Putamen (tissue), 1 donor: ENCODE measurements at regions not wholly inside any gene's neighbourhood (a gene's known extent, or its start where the extent isn't known, plus 50 kb on each side); places are given as distances from the start of the nearest gene placed in this dataset.
"Not testable (repeated sequence)": the region's sequence is repeated elsewhere in the genome, so short reads cannot be mapped to it uniquely, and the experiment has no call there.

Experiments used
- DNase-seq: peaks from one replicate; pipeline ENCODE4 v3.0.0-alpha.2; 2016; ENCODE audit warnings: low spot score

GRCh38 chr4:129707949-129708348, 612.0 kb downstream of the C4orf33 start:
- DNase-seq, result no peak

- DNase-seq, result no peak
Observed at GRCh38 chr4:129708784-129709183, 612.8 kb downstream of the C4orf33 start.

- no peak for DNase-seq
Observed at GRCh38 chr4:129738175-129738574, 642.2 kb downstream of the C4orf33 start.

- no peak for DNase-seq
Observed at GRCh38 chr4:129747756-129748155, 651.8 kb downstream of the C4orf33 start.

- DNase-seq, result no peak
Observed at GRCh38 chr4:129748991-129749390, 653.0 kb downstream of the C4orf33 start.

- DNase-seq, result no peak
Observed at GRCh38 chr4:129751646-129752045, 655.7 kb downstream of the C4orf33 start.

GRCh38 chr4:129783596-129783995, 687.6 kb downstream of the C4orf33 start:
- no peak for DNase-seq

GRCh38 chr4:129788486-129788885, 692.5 kb downstream of the C4orf33 start:
- DNase-seq, result no peak

GRCh38 chr4:129804461-129804981, 708.6 kb downstream of the C4orf33 start:
- DNase-seq, result no peak

GRCh38 chr4:129806986-129807385, 711.0 kb downstream of the C4orf33 start:
- no peak for DNase-seq

GRCh38 chr4:129808242-129808641, 712.3 kb downstream of the C4orf33 start:
- no peak for DNase-seq

- DNase-seq, result no peak
Observed at GRCh38 chr4:129821073-129821472, 725.1 kb downstream of the C4orf33 start.

- DNase-seq, result no peak
Observed at GRCh38 chr4:129821963-129822362, 726.0 kb downstream of the C4orf33 start.

- no peak for DNase-seq
Observed at GRCh38 chr4:129822701-129823100, 726.7 kb downstream of the C4orf33 start.

- DNase-seq, result no peak
Observed at GRCh38 chr4:129823105-129823504, 727.2 kb downstream of the C4orf33 start.

- no peak for DNase-seq
Observed at GRCh38 chr4:129829373-129829772, 733.4 kb downstream of the C4orf33 start.

- DNase-seq, result no peak
Observed at GRCh38 chr4:129839687-129840086, 743.7 kb downstream of the C4orf33 start.

- no peak for DNase-seq
Observed at GRCh38 chr4:129842096-129842495, 746.1 kb downstream of the C4orf33 start.

- DNase-seq, result no peak
Observed at GRCh38 chr4:129852434-129852833, 756.5 kb downstream of the C4orf33 start.

- not testable (repeated sequence) for DNase-seq
Observed at GRCh38 chr4:129853685-129854467, 757.9 kb downstream of the C4orf33 start.

- DNase-seq, result no peak
Observed at GRCh38 chr4:129862461-129862860, 766.5 kb downstream of the C4orf33 start.

GRCh38 chr4:129863206-129863605, 767.3 kb downstream of the C4orf33 start:
- no peak for DNase-seq

- no peak for DNase-seq
Observed at GRCh38 chr4:129883996-129884395, 788.0 kb downstream of the C4orf33 start.

- no peak for DNase-seq
Observed at GRCh38 chr4:129897111-129897510, 801.2 kb downstream of the C4orf33 start.
